HG03460 (cell line): ENCODE measurements at regions not wholly inside any gene's neighbourhood (a gene's known extent, or its start where the extent isn't known, plus 50 kb on each side); places are given as distances from the start of the nearest gene placed in this dataset.

Experiments
- ATAC-seq: cut with Tn5 transposase; IDR thresholded peaks from one replicate; pipeline ENCODE4 v1.9.1; 2021; ENCODE audit not compliant: unreplicated experiment

GRCh38 chr6:1094306-1094705, 217.6 kb upstream of the FOXQ1 start:
- no peak for ATAC-seq

- no peak for ATAC-seq
Observed at GRCh38 chr6:1091900-1092299, 220.0 kb upstream of the FOXQ1 start.

- ATAC-seq, result no peak
Observed at GRCh38 chr6:1089859-1090258, 222.0 kb upstream of the FOXQ1 start.

- ATAC-seq, result no peak
Observed at GRCh38 chr6:1088492-1089001, 223.4 kb upstream of the FOXQ1 start.

GRCh38 chr6:1087154-1087843, 224.6 kb upstream of the FOXQ1 start:
- ATAC-seq, result no peak

- ATAC-seq, result no peak
Observed at GRCh38 chr6:1086446-1087153, 225.3 kb upstream of the FOXQ1 start.

- no peak for ATAC-seq
Observed at GRCh38 chr6:1082285-1082935, 229.5 kb upstream of the FOXQ1 start.

GRCh38 chr6:1081551-1082284, 230.2 kb upstream of the FOXQ1 start:
- ATAC-seq, result no peak

GRCh38 chr6:1080453-1081337, 231.2 kb upstream of the FOXQ1 start:
- ATAC-seq, result no peak

GRCh38 chr6:1079525-1079924, 232.4 kb upstream of the FOXQ1 start:
- no peak for ATAC-seq

- no peak for ATAC-seq
Observed at GRCh38 chr6:1077478-1078416, 234.2 kb upstream of the FOXQ1 start.

- ATAC-seq, result no peak
Observed at GRCh38 chr6:1076531-1077459, 235.1 kb upstream of the FOXQ1 start.

GRCh38 chr6:1075880-1076279, 236.0 kb upstream of the FOXQ1 start:
- no peak for ATAC-seq

- no peak for ATAC-seq
Observed at GRCh38 chr6:1075444-1075843, 236.5 kb upstream of the FOXQ1 start.

GRCh38 chr6:1070085-1070521, 241.8 kb upstream of the FOXQ1 start:
- ATAC-seq, result no peak

- no peak for ATAC-seq
Observed at GRCh38 chr6:1068905-1069304, 243.0 kb upstream of the FOXQ1 start.

GRCh38 chr6:1068068-1068467, 243.8 kb upstream of the FOXQ1 start:
- no peak for ATAC-seq

GRCh38 chr6:1067346-1067745, 244.6 kb upstream of the FOXQ1 start:
- no peak for ATAC-seq
